Panc1 (cell line): ENCODE measurements at regions not wholly inside any gene's neighbourhood (a gene's known extent, or its start where the extent isn't known, plus 50 kb on each side); places are given as distances from the start of the nearest gene placed in this dataset.

ENCODE experiments used
- ATAC-seq: fragments of 200-7000 bp; cut with Tn5 transposase; 2 replicates; pipeline ENCODE4 v1.9.1; 2020; ENCODE audit warnings: mild to moderate bottlenecking, moderate library complexity
- BruUV-seq: library from RNA; stranded (reverse); fragments of 400-500 nt; replicated peaks from 2 replicates; lab custom pipeline; 2021; lab: Mats Ljungman, UMichigan
- CTCF ChIA-PET: fragments of 300-600 bp; sonication (Branson Sonifier 250); formaldehyde crosslinking; loops from one replicate; lab custom pipeline; 2022; ENCODE audit warnings: antibody characterized with exemption; lab: Charles Lee
- POLR2A ChIA-PET: fragments of 300-600 bp; sonication (Branson Sonifier 250); formaldehyde crosslinking; loops from one replicate; lab custom pipeline; 2022; ENCODE audit warnings: antibody characterized with exemption; lab: Charles Lee
- DNase-seq: peaks from one replicate; pipeline ENCODE4 v3.0.0-alpha.2; 2010; ENCODE audit warnings: low read depth, low spot score
- H3K27ac ChIP-seq: 2 replicates; pipeline ENCODE4 v1.5.1; 2011; ENCODE audit warnings: mild to moderate bottlenecking, low read length, inconsistent platforms
- H3K27me3 ChIP-seq: fragments of 200-500 bp; sonication (Bioruptor generic); 2 replicates; pipeline ENCODE4 v1.6.0; 2014; ENCODE audit warnings: low read length, inconsistent platforms; ENCODE audit not compliant: control insufficient read depth, insufficient read depth
- H3K36me3 ChIP-seq: fragments of 200-500 bp; sonication (Bioruptor generic); 2 replicates; pipeline ENCODE4 v1.5.1; 2014; ENCODE audit warnings: inconsistent platforms, mild to moderate bottlenecking, low read length, moderate library complexity; ENCODE audit not compliant: control insufficient read depth, insufficient read depth
- H3K4me1 ChIP-seq: 2 replicates; pipeline ENCODE4 v1.5.1; 2011; ENCODE audit warnings: inconsistent platforms, mild to moderate bottlenecking, low read length, moderate library complexity; ENCODE audit not compliant: control insufficient read depth, insufficient read depth
- H3K4me3 ChIP-seq, 2 experiments: 2 replicates each; pipeline ENCODE4 v1.5.1; 2011 to 2012; ENCODE audit warnings: low read depth in 2 of 2, low read length in 2 of 2, mild to moderate bottlenecking in 2 of 2, inconsistent platforms in 1 of 2, moderate library complexity in 1 of 2
- H3K9me3 ChIP-seq: fragments of 200-500 bp; sonication (Bioruptor generic); 2 replicates; pipeline ENCODE4 v1.5.1; 2014; ENCODE audit warnings: low read depth, mild to moderate bottlenecking, inconsistent platforms, low read length, moderate library complexity; ENCODE audit not compliant: control insufficient read depth, insufficient read depth
- CTCF ChIP-seq: fragments of 450-650 bp; IDR thresholded peaks from 2 replicates; pipeline ENCODE4 v1.5.1; 2017; ENCODE audit warnings: mild to moderate bottlenecking
- POLR2AphosphoS5 ChIP-seq: IDR thresholded peaks from 2 replicates; pipeline ENCODE4 v1.6.1; 2012; ENCODE audit warnings: mild to moderate bottlenecking, low read depth, low read length, moderate library complexity
- SIN3A ChIP-seq: IDR thresholded peaks from 2 replicates; pipeline ENCODE4 v1.6.1; 2012; ENCODE audit warnings: low read depth, mild to moderate bottlenecking, low read length, moderate library complexity, borderline replicate concordance; ENCODE audit not compliant: insufficient read depth
- TCF7L2 ChIP-seq: IDR thresholded peaks from 2 replicates; pipeline ENCODE4 v1.6.1; 2011; ENCODE audit warnings: mild to moderate bottlenecking, low read depth, low read length, inconsistent platforms
- in situ Hi-C: cut with HindIII; loops from 2 replicates; pipeline ENCODE4 v1.10.0; 2016; ENCODE audit warnings: low sequenced_read_pairs, low pct_unique_long_range_greater_than_20kb
- intact Hi-C: fragments of 100-400 bp; cut with micrococcal nuclease; formaldehyde crosslinking; loops from one replicate; pipeline ENCODE4 v1.10.0; 2022; ENCODE audit not compliant: unreplicated experiment
- TF ChIP-seq, protein P1 (sequence below), 2 experiments: IDR thresholded peaks; 2 replicates each; pipeline ENCODE4 v1.6.1; 2011 to 2012; ENCODE audit warnings: low read depth in 2 of 2, control low read depth in 1 of 2, low read length in 1 of 2, mild to moderate bottlenecking in 1 of 2, moderate library complexity in 1 of 2; ENCODE audit not compliant: insufficient read depth in 1 of 2

DNA sequence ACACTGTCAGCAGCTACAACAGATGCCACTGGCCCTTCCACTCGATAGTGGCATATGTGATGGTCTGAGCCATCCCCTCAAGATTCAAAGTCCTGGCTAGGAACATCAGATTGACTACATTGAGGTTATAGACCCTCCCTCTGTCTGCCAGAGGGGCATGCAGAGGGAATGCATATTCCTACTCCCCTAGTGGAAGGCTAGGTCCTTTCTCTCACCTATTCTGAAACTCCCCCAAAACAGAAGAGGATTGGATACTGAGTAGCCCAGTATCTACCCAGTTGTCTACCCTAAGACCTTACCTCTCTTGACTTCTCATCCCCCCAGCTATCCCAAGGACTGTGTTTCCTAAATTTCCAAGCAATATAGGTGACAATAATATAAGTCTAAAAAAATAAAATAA is 78.5 kb upstream of the PDE4D start:
- intact Hi-C loops, result no loop called here
- BruUV-seq, result no TSS peak
- Histone ChIP-seq H3K27me3 (no peaks in the 10 kb centered on the region), H3K4me1 (no peaks in the 10 kb centered on the region), H3K27ac (no peak overlapping the region), H3K36me3 (no peaks in the 10 kb centered on the region), H3K9me3 (no peaks in the 10 kb centered on the region), H3K4me3 (no peak overlapping the region)
- no peak for DNase-seq
- in situ Hi-C loops, result no loop called here
- ChIA-PET CTCF (no interaction called here), POLR2A (no interaction called here)
- no peak for ATAC-seq
- TF ChIP-seq TCF7L2 (no peak), SIN3A (no peak), POLR2AphosphoS5 (no peak), CTCF (no peak)
- TF ChIP-seq, protein P1, sequence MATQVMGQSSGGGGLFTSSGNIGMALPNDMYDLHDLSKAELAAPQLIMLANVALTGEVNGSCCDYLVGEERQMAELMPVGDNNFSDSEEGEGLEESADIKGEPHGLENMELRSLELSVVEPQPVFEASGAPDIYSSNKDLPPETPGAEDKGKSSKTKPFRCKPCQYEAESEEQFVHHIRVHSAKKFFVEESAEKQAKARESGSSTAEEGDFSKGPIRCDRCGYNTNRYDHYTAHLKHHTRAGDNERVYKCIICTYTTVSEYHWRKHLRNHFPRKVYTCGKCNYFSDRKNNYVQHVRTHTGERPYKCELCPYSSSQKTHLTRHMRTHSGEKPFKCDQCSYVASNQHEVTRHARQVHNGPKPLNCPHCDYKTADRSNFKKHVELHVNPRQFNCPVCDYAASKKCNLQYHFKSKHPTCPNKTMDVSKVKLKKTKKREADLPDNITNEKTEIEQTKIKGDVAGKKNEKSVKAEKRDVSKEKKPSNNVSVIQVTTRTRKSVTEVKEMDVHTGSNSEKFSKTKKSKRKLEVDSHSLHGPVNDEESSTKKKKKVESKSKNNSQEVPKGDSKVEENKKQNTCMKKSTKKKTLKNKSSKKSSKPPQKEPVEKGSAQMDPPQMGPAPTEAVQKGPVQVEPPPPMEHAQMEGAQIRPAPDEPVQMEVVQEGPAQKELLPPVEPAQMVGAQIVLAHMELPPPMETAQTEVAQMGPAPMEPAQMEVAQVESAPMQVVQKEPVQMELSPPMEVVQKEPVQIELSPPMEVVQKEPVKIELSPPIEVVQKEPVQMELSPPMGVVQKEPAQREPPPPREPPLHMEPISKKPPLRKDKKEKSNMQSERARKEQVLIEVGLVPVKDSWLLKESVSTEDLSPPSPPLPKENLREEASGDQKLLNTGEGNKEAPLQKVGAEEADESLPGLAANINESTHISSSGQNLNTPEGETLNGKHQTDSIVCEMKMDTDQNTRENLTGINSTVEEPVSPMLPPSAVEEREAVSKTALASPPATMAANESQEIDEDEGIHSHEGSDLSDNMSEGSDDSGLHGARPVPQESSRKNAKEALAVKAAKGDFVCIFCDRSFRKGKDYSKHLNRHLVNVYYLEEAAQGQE (IDR thresholded peaks at IDR 0.05; ENCODE audit: insufficient read depth in 1 of 2, low read depth in 2 of 2, low read length in 1 of 2), result no peak

- H3K36me3 ChIP-seq, result no peaks in the 10 kb centered on the region
- in situ Hi-C loops (no loop called here), intact Hi-C loops (no loop called here)
- BruUV-seq, result no TSS peak
- H3K27me3 ChIP-seq, result no peaks in the 10 kb centered on the region
- no peak for DNase-seq
- ChIA-PET POLR2A (no interaction called here), CTCF (no interaction called here)
- H3K9me3 ChIP-seq, result no peaks in the 10 kb centered on the region
- TF ChIP-seq CTCF, result no peak
- TF ChIP-seq, protein P1 (IDR thresholded peaks at IDR 0.05; ENCODE audit: insufficient read depth in 1 of 2, low read depth in 2 of 2, low read length in 1 of 2), result no peak
- H3K4me1 ChIP-seq, result no peaks in the 10 kb centered on the region
- no peak for ATAC-seq
- no peak overlapping the region for H3K4me3 ChIP-seq
- no peak overlapping the region for H3K27ac ChIP-seq
These were observed 65.8 kb upstream of the PDE4D start for GRCh38 chr5:59959330-59959729.
